Activated CD4-positive, alpha-beta T cell treated with anti-CD3 and anti-CD28 coated beads, Interleukin-2, amount 50 U/mL, for 48 hours (primary cell): ENCODE measurements at regions not wholly inside any gene's neighbourhood (a gene's known extent, or its start where the extent isn't known, plus 50 kb on each side); places are given as distances from the start of the nearest gene placed in this dataset.
"Not testable (repeated sequence)": the region's sequence is repeated elsewhere in the genome, so short reads cannot be mapped to it uniquely, and the experiment has no call there.

Experiments
- DNase-seq, 2 experiments: peaks; one replicate each; pipeline ENCODE4 v3.0.0-alpha.2; 2020

GRCh38 chr15:30688684-30689083 is 62.8 kb downstream of the ARHGAP11B start:
- DNase-seq: not testable (repeated sequence)

- DNase-seq: not testable (repeated sequence)
Observed at GRCh38 chr15:30690153-30690552, 64.2 kb downstream of the ARHGAP11B start.

GRCh38 chr15:30695811-30696210 is 69.9 kb downstream of the ARHGAP11B start:
- DNase-seq: not testable (repeated sequence)

GRCh38 chr15:30696439-30697314 is 70.7 kb downstream of the ARHGAP11B start:
- DNase-seq: not testable (repeated sequence)

- DNase-seq: not testable (repeated sequence)
Observed at GRCh38 chr15:30697315-30697685, 71.4 kb downstream of the ARHGAP11B start.

DNA sequence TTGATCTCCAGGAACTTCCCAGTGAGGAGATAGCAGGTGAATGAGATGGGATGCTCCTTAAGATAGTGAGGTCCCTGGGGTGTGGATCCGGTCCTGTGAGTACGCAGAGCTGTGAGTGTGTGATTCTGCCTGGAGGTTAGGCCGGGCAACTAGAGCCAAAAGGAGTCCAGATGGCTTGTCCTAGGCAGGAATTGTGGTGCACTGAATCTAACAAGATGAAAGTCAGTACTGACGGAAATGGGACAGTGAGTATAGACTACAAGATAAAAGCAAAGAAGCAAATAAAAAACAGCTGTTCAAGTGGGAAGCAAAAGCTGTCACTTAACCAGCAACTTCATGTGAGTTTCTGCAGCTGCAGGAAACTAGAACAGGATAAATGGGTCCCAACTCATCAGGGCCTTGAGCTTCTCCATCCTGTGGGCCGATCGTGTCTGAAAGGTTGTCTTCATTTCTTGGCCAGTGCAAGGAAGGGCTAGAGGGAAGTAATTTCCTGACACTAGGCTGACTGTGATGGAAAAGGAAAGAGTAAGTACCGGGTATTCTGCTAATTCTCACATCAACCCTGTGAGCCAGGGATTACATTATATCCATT is 74.2 kb downstream of the ARHGAP11B start:
- not testable (repeated sequence) for DNase-seq

- DNase-seq: not testable (repeated sequence)
Observed at GRCh38 chr15:30707976-30708685, 82.2 kb downstream of the ARHGAP11B start.

- not testable (repeated sequence) for DNase-seq
Observed at GRCh38 chr15:30708809-30709208, 82.9 kb downstream of the ARHGAP11B start.

- DNase-seq: not testable (repeated sequence)
Observed at GRCh38 chr15:30718038-30718643, 92.2 kb downstream of the ARHGAP11B start.

GRCh38 chr15:30719363-30719762 is 93.4 kb downstream of the ARHGAP11B start:
- DNase-seq: not testable (repeated sequence)

DNA sequence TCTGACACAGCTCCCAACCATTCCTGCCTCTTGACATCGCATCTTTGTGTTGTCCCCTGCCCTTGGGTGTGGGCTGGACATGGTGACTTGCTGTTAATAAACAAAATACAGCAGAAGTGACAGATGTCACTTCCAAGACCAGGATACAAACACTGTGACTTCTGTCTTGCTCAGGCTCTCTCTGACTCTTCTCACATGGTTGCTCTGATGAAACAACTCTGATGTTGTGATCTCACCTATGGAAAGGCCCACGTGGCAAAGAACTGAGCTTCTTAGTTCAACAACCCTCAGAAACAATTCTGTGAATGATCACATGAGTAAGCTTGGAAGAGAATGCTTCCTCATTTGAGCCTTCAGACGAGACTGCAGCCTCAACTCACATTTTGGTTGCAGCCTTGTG is 94.9 kb downstream of the ARHGAP11B start:
- DNase-seq: not testable (repeated sequence)

DNA sequence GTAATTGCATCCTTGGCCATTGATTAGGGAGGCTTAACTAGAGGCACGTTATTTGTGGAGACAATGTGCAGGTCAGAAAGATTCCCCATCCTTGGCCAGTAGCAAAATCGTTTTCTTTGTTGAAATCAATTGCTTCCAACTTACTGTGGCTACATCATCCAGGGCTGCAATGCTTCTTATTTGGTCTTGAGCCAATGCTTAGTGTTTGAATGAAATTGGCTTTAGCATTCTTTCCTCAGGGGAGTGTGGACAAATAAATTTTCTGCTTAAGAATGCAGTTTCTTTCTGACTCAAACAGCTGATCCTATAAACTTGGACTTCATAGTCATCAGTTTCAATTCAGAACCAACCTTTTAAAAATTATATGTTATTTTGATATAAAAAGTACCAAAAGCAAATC is 95.6 kb downstream of the ARHGAP11B start:
- DNase-seq: not testable (repeated sequence)

- not testable (repeated sequence) for DNase-seq
Observed at GRCh38 chr15:30723540-30724175, 97.7 kb downstream of the ARHGAP11B start.

- DNase-seq: not testable (repeated sequence)
Observed at GRCh38 chr15:30729880-30730590, 104.1 kb downstream of the ARHGAP11B start.

GRCh38 chr15:30730633-30731032 is 104.7 kb downstream of the ARHGAP11B start:
- DNase-seq: not testable (repeated sequence)

GRCh38 chr15:30732100-30732499 is 106.2 kb downstream of the ARHGAP11B start:
- DNase-seq: not testable (repeated sequence)

DNA sequence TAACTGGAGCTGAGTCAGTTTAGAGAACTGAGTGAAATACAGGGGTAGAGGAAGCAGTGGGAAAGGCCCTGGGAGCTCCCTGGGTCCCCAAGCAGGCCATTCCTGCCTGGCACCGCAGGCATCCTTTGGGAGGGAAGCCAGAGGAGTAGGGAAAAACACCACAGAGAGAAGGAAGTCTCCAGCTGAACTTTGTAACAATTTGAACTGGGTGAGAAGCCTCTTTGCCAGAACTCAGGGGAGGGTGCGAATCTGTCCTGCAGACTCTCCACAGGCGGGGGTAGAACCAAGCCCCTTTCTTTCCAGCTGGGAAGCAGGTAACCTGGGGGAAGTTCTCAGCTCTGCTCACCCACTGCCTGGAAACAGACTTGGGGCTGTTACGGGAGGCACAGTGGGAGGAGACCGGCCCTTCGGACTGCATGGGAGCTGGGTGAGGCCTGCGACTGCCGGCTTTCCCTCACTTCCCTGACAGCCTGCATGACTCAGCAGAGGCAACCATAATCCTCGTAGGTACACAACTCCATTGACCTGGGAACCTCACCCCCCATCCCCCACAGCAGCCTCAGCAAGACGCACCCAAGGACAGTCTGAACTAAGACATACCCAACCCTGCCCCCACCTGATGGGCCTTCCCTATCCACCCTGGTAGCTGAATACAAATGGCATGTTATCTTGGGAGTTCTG is 110.1 kb downstream of the ARHGAP11B start:
- not testable (repeated sequence) for DNase-seq

DNA sequence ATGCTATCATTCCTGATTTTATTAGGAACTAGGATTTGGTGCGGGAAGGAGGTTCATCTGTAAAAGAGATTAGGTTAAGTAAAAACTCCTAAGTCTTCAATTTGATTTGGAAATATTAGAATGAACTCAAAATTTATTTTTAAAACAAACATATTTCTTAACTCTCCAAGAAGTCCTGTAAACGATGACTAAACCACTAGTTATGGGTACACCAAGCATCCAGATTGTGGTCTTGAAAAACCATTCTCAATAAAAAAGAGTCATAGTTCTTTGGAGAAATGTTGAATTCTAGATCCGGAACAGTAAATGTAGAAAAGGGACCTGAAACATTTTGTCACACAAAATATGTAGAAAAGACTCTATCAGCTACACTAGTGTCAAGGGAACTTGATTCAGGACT is 116.9 kb downstream of the ARHGAP11B start:
- not testable (repeated sequence) for DNase-seq

DNA sequence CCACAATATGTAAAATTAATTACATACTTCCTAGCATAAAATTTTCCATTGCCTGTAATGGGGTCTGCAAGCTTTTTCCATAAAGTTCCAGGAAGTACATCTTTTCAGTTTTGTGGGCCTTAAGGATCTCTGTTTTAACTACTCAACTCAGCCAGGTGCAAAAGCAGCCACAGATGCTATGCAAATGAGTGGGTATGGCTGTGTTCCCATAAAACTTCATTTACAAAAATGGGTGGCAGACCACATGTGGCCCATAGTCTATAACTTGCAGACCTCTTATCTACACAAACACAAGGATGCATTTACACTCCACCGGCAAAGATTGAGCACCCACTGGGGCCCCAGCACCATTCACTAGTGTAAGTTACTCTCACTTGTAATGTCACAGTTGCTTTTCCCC is 123.1 kb downstream of the ARHGAP11B start:
- not testable (repeated sequence) for DNase-seq

- DNase-seq: peak; percentile 76 to 79
Observed at GRCh38 chr15:30755036-30755687, 129.2 kb downstream of the ARHGAP11B start.

- not testable (repeated sequence) for DNase-seq
Observed at GRCh38 chr15:30760633-30761032, 134.7 kb downstream of the ARHGAP11B start.
